ENCODE measurements at regions not wholly inside any gene's neighbourhood (a gene's known extent, or its start where the extent isn't known, plus 50 kb on each side); places are given as distances from the start of the nearest gene placed in this dataset.

DNA sequence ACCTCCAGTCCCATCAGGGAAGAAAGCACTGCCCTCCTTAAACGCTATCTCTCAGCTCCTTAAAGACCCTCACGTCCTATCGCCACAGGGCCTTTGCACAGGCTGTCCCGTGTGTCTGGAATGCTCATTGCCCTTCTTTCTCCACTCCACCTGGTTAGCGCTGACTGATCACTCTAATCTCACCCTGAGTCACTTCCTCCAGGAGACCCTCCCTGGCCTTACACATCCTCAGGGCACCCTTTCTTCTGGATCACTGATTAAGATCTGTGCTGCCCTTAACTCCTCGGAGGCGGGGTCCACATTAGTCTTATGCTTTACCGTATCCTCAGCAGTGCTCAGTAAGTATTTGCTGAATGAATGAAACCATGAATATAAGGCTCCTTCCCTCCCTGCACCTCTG is 94.7 kb downstream of the SYNE3 start:
- intact Hi-C loops (cut with DNase I), result loop anchor here (10.0 kb wide), 1 partner anchor 317 kb away; no protein-coding TSS in a partner anchor
- DNase-seq (no peak), ATAC-seq (ENCODE audit: poor library complexity) (no peak)

GRCh38 chr14:95420060-95420459 is 96.4 kb downstream of the SYNE3 start:
- intact Hi-C loops (cut with DNase I), result loop anchor here (10.0 kb wide), 1 partner anchor 315 kb away; no protein-coding TSS in a partner anchor
- ATAC-seq (ENCODE audit: poor library complexity) (no peak), DNase-seq (no peak)

GRCh38 chr14:95419569-95419968 is 96.9 kb downstream of the SYNE3 start:
- ATAC-seq (ENCODE audit: poor library complexity) (no peak), DNase-seq (no peak)
- intact Hi-C loops (cut with DNase I), result no loop called here

DNA sequence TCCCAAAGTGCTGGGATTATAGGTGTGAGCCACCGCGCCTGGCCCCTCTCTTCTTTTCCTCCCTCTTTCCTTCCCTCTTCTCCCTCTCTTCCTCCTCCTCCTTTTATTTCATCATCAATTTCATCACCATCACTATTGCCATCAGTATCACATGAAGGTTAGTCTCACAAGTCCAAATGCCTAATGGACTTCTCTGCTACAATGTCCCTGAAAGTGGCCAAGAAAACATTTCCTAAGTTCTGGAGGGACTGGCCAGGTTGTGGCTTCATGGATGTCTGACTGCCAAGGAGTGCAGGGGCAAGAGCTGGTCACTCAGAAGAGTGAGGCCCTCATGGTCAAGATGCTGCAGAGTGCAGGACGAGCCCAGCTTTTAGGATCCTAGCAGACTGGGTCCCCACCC is 97.6 kb downstream of the SYNE3 start:
- DNase-seq (no peak), ATAC-seq (ENCODE audit: poor library complexity) (no peak)
- intact Hi-C loops (cut with DNase I), result no loop called here

- ATAC-seq (ENCODE audit: poor library complexity), result no peak
- intact Hi-C loops (cut with DNase I), result no loop called here
- no peak for DNase-seq
Observed at GRCh38 chr14:95417492-95417891, 97.8 kb upstream of the CLMN start.

GRCh38 chr14:95415993-95416392 is 96.3 kb upstream of the CLMN start:
- peak; percentile 38 for ATAC-seq (ENCODE audit: poor library complexity)
- no peak for DNase-seq
- intact Hi-C loops (cut with DNase I), result no loop called here

DNA sequence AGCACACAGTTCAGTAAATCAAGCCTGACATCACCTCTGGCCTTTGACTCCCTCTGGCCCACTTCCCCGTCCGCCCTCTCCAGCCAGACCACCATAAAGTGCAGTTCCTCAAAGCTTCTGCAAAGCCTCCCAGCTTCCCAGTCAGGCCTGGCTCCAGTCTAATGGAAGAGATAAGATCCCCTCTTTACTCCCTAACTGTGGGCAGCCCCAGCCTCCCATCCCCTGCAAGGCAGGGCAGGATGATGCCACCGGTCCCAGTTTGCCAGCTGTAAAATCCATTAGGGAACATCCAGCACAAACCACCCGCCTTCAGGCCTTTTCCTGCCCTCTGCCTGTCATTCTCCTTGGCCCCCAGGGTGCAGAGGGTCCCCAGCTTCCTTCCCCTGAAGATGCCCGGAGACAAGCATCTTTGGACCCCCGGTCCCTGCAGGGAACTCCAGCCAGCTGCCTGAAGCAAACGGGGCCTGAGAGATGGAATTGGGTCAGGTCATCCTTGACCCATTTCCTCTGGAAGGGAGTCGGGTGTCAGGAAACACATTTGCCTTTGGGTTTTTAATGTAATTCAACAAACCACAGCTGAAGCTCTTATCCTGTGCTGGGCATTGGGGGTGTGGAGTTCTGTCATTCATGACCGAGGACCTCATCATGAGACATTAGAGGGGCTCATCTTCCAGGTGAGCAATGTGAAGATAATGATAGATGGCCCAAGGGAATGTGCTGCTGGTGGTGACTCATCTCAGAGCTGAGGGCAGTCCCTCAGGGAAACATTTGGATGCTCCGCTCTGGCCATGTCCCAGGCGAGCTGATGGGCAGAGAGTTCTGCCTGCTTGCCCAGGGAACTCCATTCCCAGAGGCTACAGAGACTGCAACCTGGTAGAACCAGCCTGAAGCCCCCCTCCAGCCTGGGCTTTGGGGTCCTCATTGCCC is 93.8 kb upstream of the CLMN start:
- ATAC-seq (ENCODE audit: poor library complexity), result no peak
- intact Hi-C loops (cut with DNase I), result no loop called here
- DNase-seq, result no peak

- DNase-seq (no peak), ATAC-seq (ENCODE audit: poor library complexity) (no peak)
- intact Hi-C loops (cut with DNase I), result no loop called here
Observed at GRCh38 chr14:95410838-95411237, 91.1 kb upstream of the CLMN start.

DNA sequence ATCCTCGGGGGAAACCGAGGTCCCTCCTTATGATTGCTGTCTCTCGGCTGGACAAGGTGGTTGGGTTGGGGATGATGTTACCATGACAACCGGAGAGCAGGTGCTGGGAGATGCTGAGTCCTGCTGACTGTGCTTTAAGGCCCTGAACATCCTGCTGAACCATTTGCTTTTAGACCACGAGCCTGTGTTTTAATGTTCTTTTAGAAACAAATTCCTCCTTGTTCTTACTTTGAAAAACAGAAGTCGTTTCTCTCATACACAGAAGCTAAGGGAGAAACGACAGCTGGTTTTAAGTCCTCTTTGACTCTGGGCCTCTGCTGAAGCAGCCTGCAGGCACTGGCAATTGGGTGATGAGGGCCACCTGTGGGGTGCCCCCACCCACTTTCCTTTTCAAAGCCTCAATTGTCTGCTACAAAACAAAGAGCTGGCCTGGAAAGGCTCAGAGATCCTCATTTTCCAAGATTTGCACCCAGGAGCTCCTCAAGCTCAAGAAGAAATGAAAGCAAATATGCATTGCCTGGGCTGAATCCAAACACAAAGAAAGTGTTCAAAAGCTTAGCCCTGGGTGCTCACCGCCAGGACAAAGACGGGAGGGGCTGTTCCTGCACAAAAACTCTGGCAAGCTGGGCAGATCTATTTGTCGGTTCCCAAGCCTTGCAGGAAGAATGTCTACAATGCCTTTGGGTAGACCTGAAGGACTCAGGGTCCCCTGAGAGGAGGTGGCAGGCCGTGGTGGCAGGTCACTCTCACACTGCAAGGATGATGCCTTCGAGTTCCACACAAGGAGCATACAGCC is 90.0 kb upstream of the CLMN start:
- DNase-seq (no peak), ATAC-seq (ENCODE audit: poor library complexity) (peak; percentile 15)
- intact Hi-C loops (cut with DNase I), result no loop called here

GRCh38 chr14:95408731-95409476 is 89.2 kb upstream of the CLMN start:
- ATAC-seq (ENCODE audit: poor library complexity) (peak; percentile 42), DNase-seq (no peak)
- intact Hi-C loops (cut with DNase I), result no loop called here

DNA sequence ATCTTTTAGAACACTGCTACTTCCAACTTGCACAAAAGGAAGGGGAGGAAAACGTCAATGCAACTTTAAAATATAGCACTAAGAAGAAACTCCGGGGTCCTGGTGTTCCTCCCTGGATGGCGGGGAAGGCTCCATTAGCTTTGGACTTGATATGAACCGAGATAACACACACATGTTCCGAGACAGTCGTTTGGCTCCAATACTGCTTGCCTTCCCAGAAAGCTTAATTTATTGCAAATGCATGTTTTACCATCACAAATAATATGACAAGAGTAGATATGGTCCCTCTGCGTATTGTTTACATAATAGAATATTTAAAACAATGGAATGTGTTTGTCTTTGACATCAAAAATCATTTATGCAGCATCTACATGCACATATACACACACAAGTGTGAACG is 87.6 kb upstream of the CLMN start:
- no peak for DNase-seq
- no peak for ATAC-seq (ENCODE audit: poor library complexity)
- intact Hi-C loops (cut with DNase I), result no loop called here

DNA sequence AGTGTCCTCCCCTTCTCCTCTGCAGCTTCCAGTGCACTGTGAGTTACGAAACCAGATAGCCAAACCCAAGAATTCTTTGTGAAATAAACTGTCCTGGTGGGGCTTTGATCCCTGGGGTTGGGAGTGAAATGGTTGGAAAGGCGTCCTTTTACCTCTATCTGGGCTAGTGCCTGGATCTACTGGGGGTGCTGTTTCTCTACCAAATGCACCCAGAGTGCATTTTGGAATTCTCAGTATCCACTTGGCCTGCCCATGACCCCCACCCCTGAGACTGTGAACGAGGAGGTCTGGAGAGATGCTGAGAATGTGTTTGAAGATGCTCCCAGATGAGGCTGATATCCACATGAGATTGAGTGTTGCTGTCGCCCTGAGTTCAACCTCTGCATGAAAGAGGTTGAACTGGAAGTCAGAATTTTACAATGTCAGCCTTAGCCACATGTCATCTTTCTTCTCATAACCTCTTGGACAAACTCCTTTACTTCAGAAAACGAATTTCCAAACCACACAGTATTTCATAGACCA is 87.1 kb upstream of the CLMN start:
- no peak for ATAC-seq (ENCODE audit: poor library complexity)
- no peak for DNase-seq
- intact Hi-C loops (cut with DNase I), result no loop called here

GRCh38 chr14:95404583-95404982 is 84.9 kb upstream of the CLMN start:
- ATAC-seq (ENCODE audit: poor library complexity), result no peak
- intact Hi-C loops (cut with DNase I), result no loop called here
- no peak for DNase-seq

GRCh38 chr14:95402578-95402977 is 82.9 kb upstream of the CLMN start:
- ATAC-seq (ENCODE audit: poor library complexity) (no peak), DNase-seq (no peak)
- intact Hi-C loops (cut with DNase I), result no loop called here

- intact Hi-C loops (cut with DNase I), result no loop called here
- ATAC-seq (ENCODE audit: poor library complexity) (peak; percentile 34), DNase-seq (no peak)
Observed at GRCh38 chr14:95402176-95402575, 82.5 kb upstream of the CLMN start.

GRCh38 chr14:95398630-95399547 is 79.2 kb upstream of the CLMN start:
- intact Hi-C loops (cut with DNase I), result no loop called here
- ATAC-seq (ENCODE audit: poor library complexity), result no peak
- no peak for DNase-seq

DNA sequence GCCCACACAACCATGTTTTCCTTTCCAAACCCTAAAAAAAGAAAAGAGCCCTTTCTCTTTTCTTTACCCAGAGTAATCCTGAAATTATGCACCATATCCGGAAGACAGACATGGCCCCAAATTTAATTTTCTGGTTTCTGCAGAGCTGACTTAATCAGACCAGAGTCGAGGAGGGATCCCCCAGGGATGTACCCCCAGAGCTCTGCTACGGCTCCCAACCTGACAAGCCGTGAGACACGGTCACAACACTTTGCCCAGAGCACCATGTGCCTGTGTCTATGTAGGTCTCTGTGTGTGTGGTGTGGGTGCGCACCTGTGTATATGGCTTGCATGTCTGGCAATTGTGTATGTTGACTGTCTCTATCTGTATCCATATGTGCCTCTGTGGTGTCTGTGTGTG is 77.6 kb upstream of the CLMN start:
- DNase-seq (no peak), ATAC-seq (ENCODE audit: poor library complexity) (no peak)
- intact Hi-C loops (cut with DNase I), result no loop called here

DNA sequence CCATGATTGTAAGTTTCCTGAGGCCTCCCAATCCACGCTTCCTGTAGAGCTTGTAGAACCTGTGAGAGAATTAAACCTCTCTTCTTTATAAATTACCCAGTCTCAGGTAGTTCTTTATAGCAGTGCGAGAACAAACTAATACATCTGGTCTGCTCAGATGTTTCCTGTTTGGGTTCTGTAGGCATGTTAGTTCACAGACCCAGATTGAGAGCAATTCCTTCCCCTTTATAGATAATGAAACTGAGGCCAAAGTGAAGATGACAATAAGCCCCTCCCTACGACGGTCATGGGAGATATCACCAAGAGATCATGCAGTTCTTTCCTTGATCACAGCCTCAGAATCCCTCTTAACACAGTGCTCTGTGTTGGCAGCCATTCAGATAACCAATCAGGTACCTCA is 76.5 kb upstream of the CLMN start:
- intact Hi-C loops (cut with DNase I), result no loop called here
- ATAC-seq (ENCODE audit: poor library complexity), result no peak
- DNase-seq, result no peak

Measured in Right ventricle myocardium superior (tissue), 1 donor.